Middle frontal gyrus (tissue), 1 donor: ENCODE measurements at regions not wholly inside any gene's neighbourhood (a gene's known extent, or its start where the extent isn't known, plus 50 kb on each side); places are given as distances from the start of the nearest gene placed in this dataset.

Experiments
- DNase-seq: peaks from one replicate; pipeline ENCODE4 v3.0.0-alpha.2; 2015; ENCODE audit warnings: low spot score; ENCODE audit errors: extremely low spot score

DNA sequence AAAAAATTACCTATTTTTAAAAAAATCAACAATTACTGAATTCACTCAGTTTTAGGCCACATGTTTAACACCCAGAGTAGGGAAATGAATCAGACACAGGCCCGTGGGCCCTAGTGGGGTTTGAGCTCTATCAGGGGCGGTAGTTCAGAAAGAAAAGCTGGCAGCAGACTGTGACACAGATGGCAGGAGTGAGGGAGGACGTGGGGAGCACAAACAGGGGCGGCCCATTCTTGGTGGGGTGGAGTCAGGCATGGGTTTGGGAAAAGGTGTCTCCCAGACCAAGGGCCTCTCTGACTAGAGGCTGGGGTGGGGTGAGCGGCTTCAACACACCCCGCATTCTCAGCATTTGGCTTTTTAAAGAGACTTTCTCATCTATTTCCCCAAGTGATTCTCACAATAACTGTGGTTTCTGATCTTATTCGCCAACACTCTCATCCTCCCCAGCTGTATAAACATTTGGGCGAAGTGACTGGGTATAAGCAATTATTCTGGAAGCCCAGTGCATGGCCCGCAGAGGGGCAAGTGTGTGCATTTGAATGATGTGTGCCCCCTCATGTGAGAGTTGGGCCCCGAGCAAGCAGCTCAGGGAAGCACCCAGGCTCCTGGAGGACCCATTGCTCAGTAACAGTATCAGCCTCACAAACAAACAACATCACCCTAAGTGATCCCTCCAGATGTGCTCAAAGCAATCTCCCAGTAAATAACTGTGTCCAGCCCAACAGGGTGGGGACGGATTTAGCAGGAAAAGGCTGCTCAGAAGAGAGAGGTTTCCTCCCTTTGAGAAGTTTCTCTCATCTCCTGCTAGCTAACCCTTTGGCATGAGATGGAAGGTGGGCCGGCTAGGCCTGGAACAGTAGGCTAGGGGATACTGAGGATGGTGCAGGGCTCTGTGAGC is 437.6 kb upstream of the ZMIZ1 start:
- DNase-seq = no peak

DNA sequence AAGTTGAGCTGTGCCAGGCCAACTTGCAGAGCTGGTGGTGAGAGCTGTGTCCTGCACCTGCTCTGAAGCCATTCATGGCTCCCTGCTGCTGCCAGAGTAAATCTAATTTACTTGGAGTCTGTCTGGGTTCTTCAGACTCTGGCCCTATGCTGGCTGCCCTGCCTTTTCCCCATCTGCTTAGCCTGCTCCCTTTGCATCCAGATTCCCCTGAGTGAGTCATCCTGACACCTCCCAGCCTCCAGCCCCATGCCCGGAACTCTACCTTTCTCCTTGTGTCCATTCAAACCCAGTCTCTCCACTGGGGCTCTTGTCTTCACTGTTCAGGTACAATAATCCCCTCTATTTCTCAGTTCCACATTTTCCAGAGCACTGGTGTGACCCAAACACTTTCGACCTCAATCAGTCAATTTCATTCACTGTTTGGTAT is 434.4 kb upstream of the ZMIZ1 start:
- DNase-seq = no peak

- no peak for DNase-seq
Observed at GRCh38 chr10:78634835-78635234, 433.9 kb upstream of the ZMIZ1 start.

GRCh38 chr10:78639629-78640028 is 429.1 kb upstream of the ZMIZ1 start:
- no peak for DNase-seq

DNA sequence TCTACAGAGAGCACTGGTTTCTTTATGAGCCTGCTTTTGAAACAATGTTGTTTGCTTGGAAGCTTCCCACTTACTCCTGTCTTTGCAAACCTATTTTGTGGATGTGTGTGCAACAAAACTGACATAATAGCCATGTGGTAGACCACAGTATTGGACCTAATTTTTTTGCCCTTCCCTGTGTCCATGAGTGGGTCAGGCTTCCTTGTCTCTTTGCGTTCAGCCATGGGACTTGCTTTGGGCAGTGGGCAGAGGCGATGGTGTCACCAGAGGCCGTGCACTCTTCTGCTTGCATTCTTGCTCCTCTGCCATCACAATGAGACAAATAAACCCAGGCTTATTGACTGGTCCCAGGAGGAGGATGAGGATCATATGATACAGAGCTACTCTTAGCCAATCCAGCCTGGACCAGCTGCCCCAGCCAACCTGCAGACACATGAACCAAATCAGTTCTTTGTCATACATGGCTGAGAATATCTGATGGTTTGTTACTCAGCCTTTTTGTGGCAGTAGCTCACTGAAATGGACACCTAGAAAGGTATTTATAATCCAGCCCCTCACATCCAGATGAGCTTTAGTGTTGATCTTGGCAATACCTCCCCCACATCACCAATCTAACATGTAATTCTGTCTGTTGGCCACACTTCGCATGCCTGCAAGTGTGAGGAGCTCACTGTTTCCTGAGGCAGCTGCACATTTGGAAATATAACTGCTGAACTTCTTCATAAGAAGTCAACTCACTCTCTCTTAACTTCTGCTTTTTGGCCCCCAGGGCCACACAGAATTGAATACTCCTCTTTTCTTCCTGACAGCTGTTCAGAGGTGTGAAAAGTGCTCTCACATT is 427.8 kb upstream of the ZMIZ1 start:
- DNase-seq = no peak

DNA sequence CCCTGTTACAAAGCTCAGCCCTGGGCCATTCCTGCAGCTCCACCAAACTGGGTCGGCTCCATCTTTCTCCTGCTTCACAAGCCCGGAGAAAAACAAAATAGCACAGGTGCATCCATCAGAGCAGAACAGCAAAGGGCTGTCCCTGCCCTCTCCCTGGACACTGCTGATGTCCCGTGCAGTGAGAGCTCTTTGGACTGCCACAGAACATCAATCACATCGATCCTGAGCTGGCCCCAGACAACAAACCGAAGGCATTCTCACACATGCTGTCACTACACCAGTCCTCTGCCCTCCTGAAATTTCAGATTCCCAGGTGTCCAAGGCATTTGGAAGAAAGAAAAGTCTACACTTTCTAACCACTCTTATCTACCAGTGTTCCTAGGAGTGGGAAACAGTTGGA is 427.1 kb upstream of the ZMIZ1 start:
- no peak for DNase-seq

DNA sequence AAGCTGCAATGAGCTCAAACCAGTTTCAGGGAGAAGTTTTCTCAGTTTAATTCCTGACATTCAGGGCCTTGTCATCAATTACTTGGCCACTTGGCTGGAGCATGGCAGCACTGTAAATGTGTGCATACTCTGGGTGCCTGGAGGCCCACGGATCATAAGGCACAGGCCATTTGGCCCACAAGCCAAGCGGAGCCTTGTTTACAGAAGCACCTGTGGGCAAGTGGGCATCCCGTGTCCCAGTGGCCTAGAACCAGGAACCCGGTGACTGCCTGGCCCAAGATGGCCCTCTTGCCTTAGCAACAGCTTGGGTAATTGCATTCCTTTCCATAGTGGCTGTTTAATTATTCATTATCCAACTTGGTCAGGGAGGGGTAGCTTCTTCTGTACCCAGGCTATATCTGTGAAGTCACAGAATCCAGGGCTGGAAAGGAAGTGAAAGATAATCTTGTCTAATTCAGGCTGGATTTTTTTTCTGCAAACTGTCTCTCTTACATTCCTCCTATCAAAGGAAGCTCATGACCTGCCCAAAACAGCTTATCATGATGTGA is 426.4 kb upstream of the ZMIZ1 start:
- no peak for DNase-seq

GRCh38 chr10:78643513-78643912 is 425.3 kb upstream of the ZMIZ1 start:
- no peak for DNase-seq

DNA sequence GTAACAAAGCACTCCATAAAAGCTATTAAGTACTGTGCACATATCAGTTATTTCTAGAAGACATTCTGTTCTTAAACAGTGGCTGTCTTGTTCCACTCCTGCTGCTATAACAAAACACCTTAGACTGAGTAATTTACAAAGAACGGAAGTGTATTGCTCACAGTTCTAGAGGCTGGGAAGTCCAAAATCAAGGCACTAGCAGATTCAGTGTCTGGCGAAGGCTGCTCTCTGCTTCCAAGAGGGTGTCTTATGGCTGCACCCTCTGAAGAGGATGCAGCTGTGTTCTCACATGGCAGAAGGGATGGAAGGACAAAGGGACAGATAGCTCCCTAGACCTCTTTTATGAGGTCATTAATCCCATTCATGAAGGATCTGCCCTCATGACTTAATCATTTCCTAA is 424.2 kb upstream of the ZMIZ1 start:
- DNase-seq = no peak

GRCh38 chr10:78645169-78645686 is 423.5 kb upstream of the ZMIZ1 start:
- DNase-seq = no peak

GRCh38 chr10:78645975-78646374 is 422.8 kb upstream of the ZMIZ1 start:
- no peak for DNase-seq

GRCh38 chr10:78648256-78648860 is 420.4 kb upstream of the ZMIZ1 start:
- DNase-seq = no peak

- no peak for DNase-seq
Observed at GRCh38 chr10:78649429-78649828, 419.3 kb upstream of the ZMIZ1 start.

GRCh38 chr10:78650122-78650521 is 418.6 kb upstream of the ZMIZ1 start:
- no peak for DNase-seq

DNA sequence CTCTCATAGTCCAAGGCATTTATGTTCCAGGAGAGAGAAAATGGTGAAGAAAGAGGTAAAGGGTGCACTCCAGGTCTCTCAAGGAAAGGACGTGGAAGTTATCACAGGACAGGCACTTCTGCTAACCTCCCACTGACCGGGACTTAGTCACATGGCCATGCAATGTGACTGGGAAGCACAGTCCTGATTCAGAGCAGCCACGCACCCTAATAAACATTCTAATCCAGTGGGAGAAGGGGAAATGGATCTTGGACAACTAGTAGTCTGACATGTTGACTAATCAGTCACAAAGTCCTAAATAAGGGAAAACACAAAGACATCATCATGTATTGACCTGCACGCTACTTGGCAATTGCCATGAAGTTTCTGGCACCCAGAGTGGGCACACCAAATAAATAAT is 417.5 kb upstream of the ZMIZ1 start:
- no peak for DNase-seq

- no peak for DNase-seq
Observed at GRCh38 chr10:78653555-78653954, 415.2 kb upstream of the ZMIZ1 start.

DNA sequence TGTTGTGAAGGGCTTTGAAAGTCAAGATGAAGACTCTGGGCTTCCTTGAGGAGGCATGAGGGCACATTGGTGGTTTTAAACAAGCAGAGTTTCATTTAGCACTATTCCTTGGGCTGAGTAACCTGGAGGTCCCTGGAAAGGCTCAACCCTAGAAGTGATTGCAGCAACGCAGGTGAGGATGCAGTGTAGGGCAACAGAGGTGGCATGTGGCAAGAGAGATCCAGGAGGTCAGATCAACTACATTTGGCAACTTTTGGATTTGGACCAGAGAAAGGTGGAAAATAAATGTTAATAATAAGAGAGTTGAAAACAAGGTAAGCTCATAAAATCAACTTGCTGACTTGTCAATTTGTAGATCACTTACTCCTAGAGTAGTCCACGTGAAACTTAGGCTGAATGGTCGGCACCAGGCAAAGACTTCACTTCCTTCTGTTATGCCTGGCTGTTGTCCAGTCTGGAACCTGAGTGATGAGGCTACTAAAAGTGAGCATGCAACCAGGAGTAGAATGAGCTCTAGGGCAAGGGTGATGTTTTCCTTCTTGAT is 414.6 kb upstream of the ZMIZ1 start:
- DNase-seq = no peak

GRCh38 chr10:78655979-78656378 is 412.8 kb upstream of the ZMIZ1 start:
- DNase-seq = no peak

DNA sequence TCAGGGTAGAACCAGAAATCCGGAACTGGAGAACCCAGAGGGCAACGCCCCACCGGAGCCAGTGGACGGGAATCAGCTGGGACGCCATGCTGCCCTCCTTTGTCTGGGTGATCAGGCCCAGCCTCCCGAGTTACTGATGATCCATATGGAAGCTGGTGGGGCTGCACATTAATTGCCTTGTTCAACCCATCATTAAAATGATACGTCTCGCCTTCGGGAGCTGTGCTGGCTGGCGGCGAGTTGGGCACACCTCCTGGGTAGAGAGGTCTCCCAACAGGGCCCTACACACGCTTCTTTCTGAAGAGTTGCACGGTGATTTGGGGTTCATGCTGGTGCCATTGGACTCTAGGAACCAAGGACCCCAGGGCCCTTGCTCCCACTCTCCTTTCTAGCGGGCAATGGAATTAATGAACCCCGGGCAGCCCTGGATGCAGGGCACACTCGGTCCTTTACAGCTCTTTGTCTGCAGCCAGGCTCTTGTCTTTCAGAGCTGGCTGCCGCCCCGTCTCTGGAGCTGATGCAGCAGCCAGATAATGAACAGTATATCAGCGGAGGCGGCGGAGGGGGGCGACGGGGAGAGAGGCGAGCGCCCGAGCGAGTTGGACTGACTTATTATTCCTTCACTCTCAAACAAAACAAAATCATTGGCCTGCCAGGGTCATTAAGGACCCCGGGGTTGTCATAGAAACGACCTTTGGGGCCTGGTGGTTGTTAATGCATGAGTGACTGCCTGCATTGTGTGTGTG is 412.2 kb upstream of the ZMIZ1 start:
- DNase-seq = no peak

- DNase-seq = peak; percentile 19
Observed at GRCh38 chr10:78657163-78657861, 411.5 kb upstream of the ZMIZ1 start.
